Liver (tissue), 8 donors: ENCODE measurements at regions not wholly inside any gene's neighbourhood (a gene's known extent, or its start where the extent isn't known, plus 50 kb on each side); places are given as distances from the start of the nearest gene placed in this dataset.

Experiments
- DNase-seq: peaks from one replicate; pipeline ENCODE4 v3.0.0-alpha.2; 2017; ENCODE audit warnings: low spot score
- H3K27ac ChIP-seq, 2 donors: one replicate each; pipeline ENCODE4 v1.7.0; 2013; ENCODE audit warnings: inconsistent platforms in 2 of 2, low read length in 2 of 2, control low read depth in 1 of 2, low read depth in 1 of 2, mild to moderate bottlenecking in 1 of 2
- H3K27me3 ChIP-seq, 4 donors: one replicate each; pipeline versions ENCODE4 v1.6.1 to v1.7.0; 2013; ENCODE audit warnings: low read length in 3 of 4, inconsistent platforms in 1 of 4, mild to moderate bottlenecking in 1 of 4, moderate library complexity in 1 of 4; ENCODE audit not compliant: control insufficient read depth in 4 of 4, insufficient read depth in 4 of 4
- H3K36me3 ChIP-seq, 4 donors: one replicate each; pipeline versions ENCODE4 v1.6.1 to v1.7.0; 2013; ENCODE audit warnings: low read length in 3 of 4, mild to moderate bottlenecking in 3 of 4, low read depth in 1 of 4, moderate library complexity in 1 of 4; ENCODE audit not compliant: control insufficient read depth in 4 of 4, insufficient read depth in 3 of 4
- H3K4me1 ChIP-seq, 4 donors: one replicate each; pipeline versions ENCODE4 v1.6.1 to v1.7.0; 2013; ENCODE audit warnings: low read length in 3 of 4, mild to moderate bottlenecking in 3 of 4, moderate library complexity in 1 of 4; ENCODE audit not compliant: control insufficient read depth in 4 of 4, insufficient read depth in 4 of 4
- H3K4me3 ChIP-seq, 3 donors: one replicate each; pipeline versions ENCODE4 v1.6.1 to v1.7.0; 2013; ENCODE audit warnings: low read length in 3 of 3, control low read depth in 1 of 3, low read depth in 1 of 3, mild to moderate bottlenecking in 1 of 3
- H3K9ac ChIP-seq, 2 donors: one replicate each; pipeline ENCODE4 v1.7.0; 2013; ENCODE audit warnings: low read length in 2 of 2, mild to moderate bottlenecking in 2 of 2, moderate library complexity in 2 of 2, control low read depth in 1 of 2, low read depth in 1 of 2
- H3K9me3 ChIP-seq, 4 donors: one replicate each; pipeline versions ENCODE4 v1.6.1 to v1.7.0; 2013; ENCODE audit warnings: low read length in 3 of 4; ENCODE audit not compliant: control insufficient read depth in 4 of 4
- ATF3 ChIP-seq: IDR thresholded peaks from 2 replicates; pipeline ENCODE4 v1.6.1; 2016; ENCODE audit warnings: antibody characterized with exemption
- CTCF ChIP-seq: fragments of 150-350 bp; IDR thresholded peaks from 2 replicates; pipeline ENCODE4 v1.5.1; 2017; ENCODE audit warnings: improper control_type of control experiment, low read depth, low read length; ENCODE audit not compliant: missing input control
- EGR1 ChIP-seq, 2 donors: IDR thresholded peaks; 2 replicates each; pipeline ENCODE4 v1.6.1; 2016 to 2018; ENCODE audit warnings: antibody characterized with exemption in 2 of 2, low read depth in 2 of 2
- FOXA1 ChIP-seq: IDR thresholded peaks from 2 replicates; pipeline ENCODE4 v1.6.1; 2016; ENCODE audit warnings: antibody characterized with exemption
- FOXA2 ChIP-seq: IDR thresholded peaks from 2 replicates; pipeline ENCODE4 v1.6.1; 2016; ENCODE audit warnings: antibody characterized with exemption
- GABPA ChIP-seq, 2 donors: IDR thresholded peaks in 1 of 2; conservative IDR thresholded peaks in 1 of 2; 2 replicates each; pipeline ENCODE4 v1.6.1; 2016; ENCODE audit warnings: antibody characterized with exemption in 2 of 2, mild to moderate bottlenecking in 1 of 2, moderate library complexity in 1 of 2
- HNF4A ChIP-seq, 2 donors: conservative IDR thresholded peaks; 2 replicates each; pipeline ENCODE4 v1.6.1; 2016; ENCODE audit warnings: antibody characterized with exemption in 2 of 2, mild to moderate bottlenecking in 2 of 2
- HNF4G ChIP-seq: IDR thresholded peaks from 2 replicates; pipeline ENCODE4 v1.6.1; 2016; ENCODE audit warnings: antibody characterized with exemption
- JUND ChIP-seq, 2 donors: IDR thresholded peaks; 2 replicates each; pipeline ENCODE4 v1.6.1; 2016; ENCODE audit warnings: antibody characterized with exemption in 2 of 2
- MAX ChIP-seq: IDR thresholded peaks from 2 replicates; pipeline ENCODE4 v1.6.1; 2016; ENCODE audit warnings: antibody characterized with exemption
- NR2F2 ChIP-seq: IDR thresholded peaks from 2 replicates; pipeline ENCODE4 v1.6.1; 2016; ENCODE audit warnings: antibody characterized with exemption
- RAD21 ChIP-seq, 2 donors: IDR thresholded peaks; 2 replicates each; pipeline ENCODE4 v1.6.1; 2016; ENCODE audit warnings: antibody characterized with exemption in 2 of 2, mild to moderate bottlenecking in 2 of 2
- REST ChIP-seq: IDR thresholded peaks from 2 replicates; pipeline ENCODE4 v1.6.1; 2016; ENCODE audit warnings: antibody characterized with exemption, mild to moderate bottlenecking
- RXRA ChIP-seq, 2 donors: IDR thresholded peaks; 2 replicates each; pipeline ENCODE4 v1.6.1; 2017 to 2018; ENCODE audit warnings: antibody characterized with exemption in 2 of 2, mild to moderate bottlenecking in 1 of 2
- SP1 ChIP-seq: IDR thresholded peaks from 2 replicates; pipeline ENCODE4 v1.6.1; 2018; ENCODE audit warnings: antibody characterized with exemption, mild to moderate bottlenecking
- TAF1 ChIP-seq: conservative IDR thresholded peaks from 2 replicates; pipeline ENCODE4 v1.6.1; 2016; ENCODE audit warnings: antibody characterized with exemption, mild to moderate bottlenecking
- YY1 ChIP-seq: IDR thresholded peaks from 2 replicates; pipeline ENCODE4 v1.6.1; 2016; ENCODE audit warnings: antibody characterized with exemption, mild to moderate bottlenecking
- ZBTB33 ChIP-seq: IDR thresholded peaks from 2 replicates; pipeline ENCODE4 v1.6.1; 2016; ENCODE audit warnings: antibody characterized with exemption
- WGBS: extraction: QIAGEN DNeasy Blood & Tissue Kit; methylation state at CpG from one replicate; pipeline ENCODE4 v1.1.7; 2013; 5-methylcytosine and 5-hydroxymethylcytosine counted together
- donor health status: healthy.
- donor health status: healthy.
- donor health status: healthy.
- donor health status: healthy.
- donor health status: healthy.

- Histone ChIP-seq H3K9me3 (peaks cover 0 to 1% (median 0%) of the 10 kb centered on the region in 4 donors), H3K36me3 (no peaks in the 10 kb centered on the region), H3K9ac (no peak overlapping the region), H3K4me3 (no peak overlapping the region), H3K27ac (no peak overlapping the region), H3K4me1 (no peaks in the 10 kb centered on the region), H3K27me3 (peaks cover 0 to 6% (median 2%) of the 10 kb centered on the region in 4 donors)
- DNase-seq: no peak
- TF ChIP-seq RAD21 (IDR thresholded peaks at IDR 0.05) (no peak), NR2F2 (no peak), RXRA (IDR thresholded peaks at IDR 0.05) (no peak), MAX (no peak), FOXA2 (no peak), CTCF (no peak), SP1 (no peak), HNF4G (no peak), GABPA (IDR thresholded peaks at IDR 0.05 in 1 of 2, conservative IDR thresholded peaks at IDR 0.05 in 1 of 2) (no peak), TAF1 (no peak), EGR1 (IDR thresholded peaks at IDR 0.05; ENCODE audit: low read depth in 2 of 2) (no peak), YY1 (no peak), FOXA1 (no peak), JUND (IDR thresholded peaks at IDR 0.05) (no peak), ZBTB33 (no peak), HNF4A (conservative IDR thresholded peaks at IDR 0.05) (no peak), REST (no peak), ATF3 (no peak)
- WGBS: 82% methylated on average over 12 of the region's 12 CpGs
Observed at GRCh38 chr20:62570897-62571668, 71.2 kb upstream of the SLCO4A1 start.
